ENCODE measurements at regions not wholly inside any gene's neighbourhood (a gene's known extent, or its start where the extent isn't known, plus 50 kb on each side); places are given as distances from the start of the nearest gene placed in this dataset.
"Not testable (repeated sequence)": the region's sequence is repeated elsewhere in the genome, so short reads cannot be mapped to it uniquely, and the experiment has no call there.

GRCh38 chr6:139955366-139956155 is 581.1 kb upstream of the CITED2 start:
- DNase-seq: no peak

GRCh38 chr6:139954463-139955071 is 580.1 kb upstream of the CITED2 start:
- no peak for DNase-seq

GRCh38 chr6:139953780-139954179 is 579.3 kb upstream of the CITED2 start:
- not testable (repeated sequence) for DNase-seq

- no peak for DNase-seq
Measured at GRCh38 chr6:139951172-139951571, 576.7 kb upstream of the CITED2 start.

- no peak for DNase-seq
Measured at GRCh38 chr6:139944976-139945375, 570.5 kb upstream of the CITED2 start.

GRCh38 chr6:139944131-139944530 is 569.7 kb upstream of the CITED2 start:
- DNase-seq: no peak

GRCh38 chr6:139943391-139943790 is 568.9 kb upstream of the CITED2 start:
- DNase-seq: no peak

GRCh38 chr6:139942331-139942730 is 567.9 kb upstream of the CITED2 start:
- DNase-seq: no peak

- no peak for DNase-seq
Measured at GRCh38 chr6:139941826-139942225, 567.4 kb upstream of the CITED2 start.

GRCh38 chr6:139940741-139941729 is 566.6 kb upstream of the CITED2 start:
- no peak for DNase-seq

- no peak for DNase-seq
Measured at GRCh38 chr6:139939189-139939979, 564.9 kb upstream of the CITED2 start.

GRCh38 chr6:139932671-139933070 is 558.2 kb upstream of the CITED2 start:
- DNase-seq: no peak

- DNase-seq: no peak
Measured at GRCh38 chr6:139931747-139932146, 557.3 kb upstream of the CITED2 start.

- DNase-seq: no peak
Measured at GRCh38 chr6:139927742-139928305, 553.4 kb upstream of the CITED2 start.

- no peak for DNase-seq
Measured at GRCh38 chr6:139927236-139927635, 552.8 kb upstream of the CITED2 start.

- DNase-seq: no peak
Measured at GRCh38 chr6:139926711-139927110, 552.3 kb upstream of the CITED2 start.

GRCh38 chr6:139925894-139926641 is 551.6 kb upstream of the CITED2 start:
- no peak for DNase-seq

- DNase-seq: no peak
Measured at GRCh38 chr6:139923964-139924475, 549.6 kb upstream of the CITED2 start.

GRCh38 chr6:139922236-139922635 is 547.8 kb upstream of the CITED2 start:
- DNase-seq: no peak

GRCh38 chr6:139920776-139921100 is 546.3 kb upstream of the CITED2 start:
- DNase-seq: no peak
